HG03095 (cell line): ENCODE measurements at regions not wholly inside any gene's neighbourhood (a gene's known extent, or its start where the extent isn't known, plus 50 kb on each side); places are given as distances from the start of the nearest gene placed in this dataset.

Source experiments
- ATAC-seq: cut with Tn5 transposase; IDR thresholded peaks from one replicate; pipeline ENCODE4 v1.9.1; 2021; ENCODE audit warnings: moderate library complexity; ENCODE audit not compliant: unreplicated experiment

GRCh38 chr18:44186001-44186400 lies 494.7 kb upstream of the SETBP1 start:
- no peak for ATAC-seq

GRCh38 chr18:44187090-44187489 lies 493.6 kb upstream of the SETBP1 start:
- no peak for ATAC-seq

GRCh38 chr18:44195394-44196140 lies 485.1 kb upstream of the SETBP1 start:
- no peak for ATAC-seq

GRCh38 chr18:44197832-44198611 lies 482.7 kb upstream of the SETBP1 start:
- ATAC-seq, result no peak

GRCh38 chr18:44198612-44199284 lies 481.9 kb upstream of the SETBP1 start:
- ATAC-seq, result no peak

- ATAC-seq, result no peak
Observed at GRCh38 chr18:44213293-44213692, 467.4 kb upstream of the SETBP1 start.

- no peak for ATAC-seq
Observed at GRCh38 chr18:44214396-44214795, 466.3 kb upstream of the SETBP1 start.

GRCh38 chr18:44216169-44216568 lies 464.5 kb upstream of the SETBP1 start:
- ATAC-seq, result no peak

- no peak for ATAC-seq
Observed at GRCh38 chr18:44227501-44227900, 453.2 kb upstream of the SETBP1 start.

- ATAC-seq, result no peak
Observed at GRCh38 chr18:44229693-44230108, 451.0 kb upstream of the SETBP1 start.

GRCh38 chr18:44231936-44232335 lies 448.8 kb upstream of the SETBP1 start:
- ATAC-seq, result no peak

- no peak for ATAC-seq
Observed at GRCh38 chr18:44232500-44232899, 448.2 kb upstream of the SETBP1 start.

GRCh38 chr18:44238454-44238853 lies 442.2 kb upstream of the SETBP1 start:
- no peak for ATAC-seq

GRCh38 chr18:44238911-44239310 lies 441.8 kb upstream of the SETBP1 start:
- ATAC-seq, result no peak

- no peak for ATAC-seq
Observed at GRCh38 chr18:44241020-44241419, 439.7 kb upstream of the SETBP1 start.

- ATAC-seq, result no peak
Observed at GRCh38 chr18:44245019-44245418, 435.7 kb upstream of the SETBP1 start.

GRCh38 chr18:44246001-44246400 lies 434.7 kb upstream of the SETBP1 start:
- ATAC-seq, result no peak

- no peak for ATAC-seq
Observed at GRCh38 chr18:44258086-44258485, 422.6 kb upstream of the SETBP1 start.

GRCh38 chr18:44258576-44258975 lies 422.1 kb upstream of the SETBP1 start:
- no peak for ATAC-seq

GRCh38 chr18:44259610-44260009 lies 421.1 kb upstream of the SETBP1 start:
- ATAC-seq, result no peak

- ATAC-seq, result no peak
Observed at GRCh38 chr18:44265437-44265836, 415.3 kb upstream of the SETBP1 start.

GRCh38 chr18:44273298-44273697 lies 407.4 kb upstream of the SETBP1 start:
- ATAC-seq, result no peak
